ENCODE measurements at regions not wholly inside any gene's neighbourhood (a gene's known extent, or its start where the extent isn't known, plus 50 kb on each side); places are given as distances from the start of the nearest gene placed in this dataset.

- no peak for TF ChIP-seq CTCF (IDR thresholded peaks at IDR 0.05; ENCODE audit: low read depth, low read length)
- no peak for TF ChIP-seq EZH2phosphoT487 (IDR thresholded peaks at IDR 0.05; ENCODE audit: low read depth)
Observed at GRCh38 chr1:90568436-90568835, 148.7 kb downstream of the BARHL2 start.

Measured in OCI-LY3 (cell line).